HepG2 (cell line): ENCODE measurements at regions not wholly inside any gene's neighbourhood (a gene's known extent, or its start where the extent isn't known, plus 50 kb on each side); places are given as distances from the start of the nearest gene placed in this dataset.

Source experiments
- ATAC-seq: fragments of 200-7000 bp; cut with Tn5 transposase; 3 replicates; pipeline ENCODE4 v1.9.1; 2020; ENCODE audit warnings: mild to moderate bottlenecking, moderate library complexity
- BruUV-seq: library from RNA; stranded (reverse); fragments of 400-500 nt; replicated peaks from 2 replicates; lab custom pipeline; 2021; lab: Mats Ljungman, UMichigan
- CTCF ChIA-PET: fragments of 300-600 bp; formaldehyde crosslinking; extraction: SDS; loops from one replicate; lab custom pipeline; 2021; ENCODE audit warnings: low total read pairs, inconsistent platforms, low intra/inter-chr PET ratio; lab: Yijun Ruan, JAX
- POLR2A ChIA-PET: fragments of 350-600 bp; sonication (Branson Sonifier 250); formaldehyde crosslinking; loops from one replicate; lab custom pipeline; 2020; ENCODE audit warnings: antibody characterized with exemption, inconsistent platforms; lab: Yijun Ruan, JAX
- DNase-seq: peaks from one replicate; pipeline ENCODE4 v3.0.0-alpha.2; 2015; ENCODE audit warnings: low spot score
- FAIRE-seq: peaks from 3 replicates; lab custom pipeline; 2011; peaks lifted over from hg19 to GRCh38; lab: Jason Lieb, UNC
- H2AFZ ChIP-seq: one replicate; pipeline ENCODE4 v1.6.1; 2011; ENCODE audit warnings: low read length, inconsistent platforms
- H3K27ac ChIP-seq: fragments of 300-600 bp; 3 replicates; pipeline ENCODE4 v1.8.0; 2011; ENCODE audit warnings: mixed run types, mild to moderate bottlenecking, mixed read lengths, low read length, inconsistent platforms; ENCODE audit not compliant: insufficient read depth; ENCODE audit errors: extremely low read length
- H3K27me3 ChIP-seq, 2 experiments: fragments of 200-600 bp in 1 of 2; 2 replicates in 1 of 2; 3 replicates in 1 of 2; pipeline versions ENCODE4 v1.6.0 to v1.8.0; 2011; ENCODE audit warnings: low read length in 2 of 2, mild to moderate bottlenecking in 2 of 2, moderate library complexity in 2 of 2, inconsistent platforms in 1 of 2; ENCODE audit not compliant: insufficient read depth in 2 of 2, control insufficient read depth in 1 of 2
- H3K36me3 ChIP-seq, 2 experiments: fragments of 200-600 bp in 1 of 2; replicated peaks in 1 of 2; 2 replicates in 1 of 2; 3 replicates in 1 of 2; pipeline versions ENCODE4 v1.5.1 to v1.8.0; 2011; ENCODE audit warnings: low read length in 2 of 2, inconsistent platforms in 1 of 2; ENCODE audit not compliant: insufficient read depth in 2 of 2, control insufficient read depth in 1 of 2
- H3K4me1 ChIP-seq: 2 replicates; pipeline ENCODE4 v1.5.1; 2012; ENCODE audit warnings: low read length, inconsistent platforms; ENCODE audit not compliant: insufficient read depth
- H3K4me2 ChIP-seq: 2 replicates; pipeline ENCODE4 v1.6.0; 2011; ENCODE audit warnings: low read depth, low read length, inconsistent platforms
- H3K4me3 ChIP-seq, 3 experiments: fragments of 200-600 bp in 1 of 3; sonication (generic), shearing (Covaris generic) in 1 of 3; replicated peaks in 1 of 3; 2 replicates each; pipeline ENCODE4 v1.5.1; 2011 to 2016; ENCODE audit warnings: low read length in 3 of 3, inconsistent platforms in 2 of 3, low read depth in 2 of 3, mild to moderate bottlenecking in 2 of 3, control low read depth in 1 of 3, mixed read lengths in 1 of 3; ENCODE audit not compliant: insufficient read depth in 1 of 3
- H3K79me2 ChIP-seq: one replicate; pipeline ENCODE4 v1.6.1; 2011; ENCODE audit warnings: low read length, inconsistent platforms; ENCODE audit not compliant: insufficient read depth
- H3K9ac ChIP-seq: 2 replicates; pipeline ENCODE4 v1.6.0; 2011; ENCODE audit warnings: mild to moderate bottlenecking, low read depth, low read length, inconsistent platforms; ENCODE audit not compliant: insufficient read depth
- H3K9me3 ChIP-seq: 2 replicates; pipeline ENCODE4 v1.5.1; 2012; ENCODE audit warnings: mild to moderate bottlenecking, low read length
- H4K20me1 ChIP-seq: 2 replicates; pipeline ENCODE4 v1.6.0; 2011; ENCODE audit warnings: inconsistent platforms, mild to moderate bottlenecking, low read length, moderate library complexity; ENCODE audit not compliant: insufficient read depth
- ATF7-NPFF ChIP-seq: sonication (generic); formaldehyde crosslinking; IDR thresholded peaks from 2 replicates; pipeline ENCODE4 v1.8.1; 2023; ENCODE audit warnings: mild to moderate bottlenecking, low read depth, missing genetic modification reagents, moderate library complexity
- FOXK1 ChIP-seq: sonication (generic); formaldehyde crosslinking; IDR thresholded peaks from 2 replicates; pipeline ENCODE4 v1.4.0; 2020; ENCODE audit warnings: low read depth, missing genetic modification reagents, borderline replicate concordance
- HCFC1 ChIP-seq: fragments of 150-350 bp; IDR thresholded peaks from 2 replicates; pipeline ENCODE4 v1.6.1; 2014; ENCODE audit warnings: low read depth, low read length
- JUN ChIP-seq: sonication (generic); formaldehyde crosslinking; IDR thresholded peaks from 2 replicates; pipeline ENCODE4 v1.4.0; 2020; ENCODE audit warnings: mild to moderate bottlenecking, missing genetic modification reagents
- KDM6A ChIP-seq: IDR thresholded peaks from 2 replicates; pipeline ENCODE4 v1.6.1; 2016; ENCODE audit warnings: low read depth
- KLF11 ChIP-seq: IDR thresholded peaks from 2 replicates; pipeline ENCODE4 v1.6.1; 2016; ENCODE audit warnings: missing compliant biosample characterization
- ONECUT2 ChIP-seq: sonication (generic); formaldehyde crosslinking; IDR thresholded peaks from 2 replicates; pipeline ENCODE4 v1.4.0; 2020; ENCODE audit warnings: missing genetic modification reagents
- RELA ChIP-seq: sonication (generic); formaldehyde crosslinking; IDR thresholded peaks from 2 replicates; pipeline ENCODE4 v1.4.0; 2020; ENCODE audit warnings: missing genetic modification reagents
- SRSF1 ChIP-seq: fragments of 200-400 bp; formaldehyde crosslinking; optimal IDR thresholded peaks from 2 replicates; pipeline ENCODE3; 2017; ENCODE audit warnings: mild to moderate bottlenecking, low read depth, low read length, moderate library complexity
- TMF1 ChIP-seq: sonication (generic); formaldehyde crosslinking; IDR thresholded peaks from 2 replicates; pipeline ENCODE4 v1.8.1; 2022; ENCODE audit warnings: low read depth, missing genetic modification reagents
- YEATS2 ChIP-seq: sonication (generic); formaldehyde crosslinking; IDR thresholded peaks from 2 replicates; pipeline ENCODE4 v1.4.0; 2020; ENCODE audit warnings: missing genetic modification reagents, borderline replicate concordance
- ZMAT3 ChIP-seq: sonication (generic); formaldehyde crosslinking; conservative IDR thresholded peaks from 2 replicates; pipeline ENCODE4 v1.7.0; 2021; ENCODE audit warnings: missing genetic modification reagents
- ZMYM3 ChIP-seq: sonication (generic); formaldehyde crosslinking; IDR thresholded peaks from 2 replicates; pipeline ENCODE4 v1.5.1; 2020; ENCODE audit warnings: mild to moderate bottlenecking, missing genetic modification reagents
- ZNF382 ChIP-seq: sonication (generic); formaldehyde crosslinking; IDR thresholded peaks from 2 replicates; pipeline ENCODE4 v1.5.0; 2020; ENCODE audit warnings: missing genetic modification reagents, mild to moderate bottlenecking, borderline replicate concordance
- WGBS: methylation state at CpG from one replicate; pipeline ENCODE4 v1.1.6; 2017; ENCODE audit warnings: low lambda C conversion rate; 5-methylcytosine and 5-hydroxymethylcytosine counted together
- in situ Hi-C: cut with HindIII; loops from 2 replicates; pipeline ENCODE4 v1.10.0; 2017; ENCODE audit warnings: low pct_unique_long_range_greater_than_20kb; ENCODE audit not compliant: extremely low pct_ligation_motif_present
- intact Hi-C: fragments of 100-400 bp; cut with micrococcal nuclease; formaldehyde crosslinking; loops from one replicate; pipeline ENCODE4 v1.10.0; 2022; ENCODE audit not compliant: unreplicated experiment
- TF ChIP-seq, protein P1 (sequence below): sonication (generic); formaldehyde crosslinking; IDR thresholded peaks from 2 replicates; pipeline ENCODE4 v1.9.0; 2021; ENCODE audit warnings: missing genetic modification reagents, mild to moderate bottlenecking, borderline replicate concordance

DNA sequence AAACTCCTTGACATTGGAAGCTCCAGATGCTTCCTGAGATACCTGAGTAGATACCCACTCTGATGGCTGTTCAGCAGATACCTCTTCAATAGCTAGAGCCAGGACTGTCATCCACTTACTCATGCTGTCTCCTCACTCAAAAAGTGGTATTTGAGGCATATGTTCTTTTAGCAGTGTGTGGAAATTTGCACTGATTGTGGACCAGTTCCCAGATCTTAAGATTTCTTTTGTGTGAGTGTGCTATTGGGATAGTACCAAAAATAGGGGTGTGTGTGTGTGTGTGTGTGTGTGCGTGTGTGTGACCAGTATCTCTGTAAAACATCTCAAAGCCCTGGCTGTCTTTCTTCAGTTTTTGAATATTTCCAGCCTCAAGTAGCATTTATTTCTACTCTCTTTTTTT is 108.3 kb downstream of the SLITRK5 start (continued):
- TF ChIP-seq FOXK1 (no peak), RELA (no peak), SRSF1 (no peak), ONECUT2 (no peak), KLF11 (CRISPR knock-in tag) (no peak), JUN (CRISPR knock-in tag) (no peak), ZMYM3 (CRISPR knock-in tag) (no peak)

- Histone ChIP-seq H3K9me3 (no peaks in the 10 kb centered on the region), H3K36me3 (no peaks in the 10 kb centered on the region), H3K9ac (no peak overlapping the region), H3K4me2 (no peak overlapping the region), H3K27ac (no peak overlapping the region), H2AFZ (no peak overlapping the region), H3K79me2 (no peaks in the 10 kb centered on the region), H4K20me1 (no peaks in the 10 kb centered on the region), H3K4me3 (no peak overlapping the region), H3K27me3 (no peaks in the 10 kb centered on the region), H3K4me1 (no peaks in the 10 kb centered on the region)
- ATAC-seq (no peak), FAIRE-seq (no peak), DNase-seq (no peak)
- POLR2A ChIA-PET: no interaction called here
- intact Hi-C loops: no loop called here
- TF ChIP-seq ZMAT3 (CRISPR knock-in tag) (no peak), TMF1 (no peak), KDM6A (CRISPR knock-in tag) (no peak), ATF7-NPFF (CRISPR knock-in tag) (no peak), HCFC1 (no peak), ZNF382 (CRISPR knock-in tag) (no peak), YEATS2 (CRISPR knock-in tag) (no peak)
- TF ChIP-seq, protein P1, sequence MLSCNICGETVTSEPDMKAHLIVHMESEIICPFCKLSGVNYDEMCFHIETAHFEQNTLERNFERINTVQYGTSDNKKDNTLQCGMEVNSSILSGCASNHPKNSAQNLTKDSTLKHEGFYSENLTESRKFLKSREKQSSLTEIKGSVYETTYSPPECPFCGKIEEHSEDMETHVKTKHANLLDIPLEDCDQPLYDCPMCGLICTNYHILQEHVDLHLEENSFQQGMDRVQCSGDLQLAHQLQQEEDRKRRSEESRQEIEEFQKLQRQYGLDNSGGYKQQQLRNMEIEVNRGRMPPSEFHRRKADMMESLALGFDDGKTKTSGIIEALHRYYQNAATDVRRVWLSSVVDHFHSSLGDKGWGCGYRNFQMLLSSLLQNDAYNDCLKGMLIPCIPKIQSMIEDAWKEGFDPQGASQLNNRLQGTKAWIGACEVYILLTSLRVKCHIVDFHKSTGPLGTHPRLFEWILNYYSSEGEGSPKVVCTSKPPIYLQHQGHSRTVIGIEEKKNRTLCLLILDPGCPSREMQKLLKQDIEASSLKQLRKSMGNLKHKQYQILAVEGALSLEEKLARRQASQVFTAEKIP (CRISPR knock-in tag): no peak
- BruUV-seq: no TSS peak
- 32% methylated on average over 5 of the region's 5 CpGs for WGBS
- in situ Hi-C loops: loop anchor here (25.0 kb wide), 1 partner anchor 521 kb away; no protein-coding TSS in a partner anchor
- CTCF ChIA-PET: no interaction called here
These were observed 112.2 kb downstream of the SLITRK5 start for GRCh38 chr13:87783366-87783765.
